ENCODE measurements at regions not wholly inside any gene's neighbourhood (a gene's known extent, or its start where the extent isn't known, plus 50 kb on each side); places are given as distances from the start of the nearest gene placed in this dataset.
A peak's percentile ranks its signal among the peaks of the same experiment; 100 is the strongest.

GRCh38 chr13:56986121-56986520 is 154.6 kb upstream of the PRR20A start:
- DNase-seq (ENCODE audit: low spot score) (no peak), FAIRE-seq (no peak)

- DNase-seq (ENCODE audit: low spot score), result peak; percentile 11
- no peak for FAIRE-seq
These were observed 152.2 kb upstream of the PRR20A start for GRCh38 chr13:56988543-56988942.

GRCh38 chr13:57003682-57004081 is 137.0 kb upstream of the PRR20A start:
- DNase-seq (ENCODE audit: low spot score) (no peak), FAIRE-seq (no peak)

GRCh38 chr13:57017357-57017756 is 123.4 kb upstream of the PRR20A start:
- DNase-seq (ENCODE audit: low spot score), result no peak
- no peak for FAIRE-seq

GRCh38 chr13:57018915-57019314 is 121.8 kb upstream of the PRR20A start:
- no peak for FAIRE-seq
- DNase-seq (ENCODE audit: low spot score), result no peak

GRCh38 chr13:57030671-57031070 is 110.0 kb upstream of the PRR20A start:
- DNase-seq (ENCODE audit: low spot score) (peak; percentile 1), FAIRE-seq (no peak)

- no peak for FAIRE-seq
- no peak for DNase-seq (ENCODE audit: low spot score)
These were observed 104.4 kb upstream of the PRR20A start for GRCh38 chr13:57036290-57036689.

GRCh38 chr13:57044910-57045309 is 95.8 kb upstream of the PRR20A start:
- FAIRE-seq (no peak), DNase-seq (ENCODE audit: low spot score) (no peak)

GRCh38 chr13:57045826-57046546 is 94.7 kb upstream of the PRR20A start:
- no peak for FAIRE-seq
- peak; percentile 1 for DNase-seq (ENCODE audit: low spot score)

GRCh38 chr13:57056601-57057180 is 84.0 kb upstream of the PRR20A start:
- FAIRE-seq, result no peak
- DNase-seq (ENCODE audit: low spot score), result no peak

GRCh38 chr13:57063007-57063406 is 77.7 kb upstream of the PRR20A start:
- no peak for DNase-seq (ENCODE audit: low spot score)
- no peak for FAIRE-seq

- DNase-seq (ENCODE audit: low spot score) (no peak), FAIRE-seq (no peak)
These were observed 66.7 kb upstream of the PRR20A start for GRCh38 chr13:57073983-57074382.

- FAIRE-seq (no peak), DNase-seq (ENCODE audit: low spot score) (no peak)
These were observed 65.1 kb upstream of the PRR20A start for GRCh38 chr13:57075588-57075987.

- FAIRE-seq (no peak), DNase-seq (ENCODE audit: low spot score) (no peak)
These were observed 53.7 kb upstream of the PRR20A start for GRCh38 chr13:57087006-57087405.
